Stimulated activated CD4-positive, alpha-beta T cell treated with anti-CD3 and anti-CD28 coated beads, Interleukin-15, amount 100 ng/mL, for 24 hours (primary cell): ENCODE measurements at regions not wholly inside any gene's neighbourhood (a gene's known extent, or its start where the extent isn't known, plus 50 kb on each side); places are given as distances from the start of the nearest gene placed in this dataset.

Experiments
- DNase-seq: peaks from one replicate; pipeline ENCODE4 v3.0.0-alpha.2; 2020

DNA sequence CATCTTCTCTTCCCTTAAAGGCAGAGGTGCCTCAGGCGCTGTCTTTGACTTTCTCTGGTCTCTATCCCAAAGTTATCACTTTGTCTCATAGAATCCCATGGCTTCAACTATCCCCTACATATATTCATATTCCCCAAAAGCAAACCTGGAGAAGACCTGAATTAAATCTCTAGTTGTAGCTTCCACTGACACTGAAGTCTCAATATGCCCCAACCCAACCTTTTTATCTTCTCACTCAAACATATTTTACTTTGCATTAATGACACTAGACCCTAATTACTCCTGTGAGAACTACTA lies 354.5 kb upstream of the DUSP10 start:
- DNase-seq = no peak

DNA sequence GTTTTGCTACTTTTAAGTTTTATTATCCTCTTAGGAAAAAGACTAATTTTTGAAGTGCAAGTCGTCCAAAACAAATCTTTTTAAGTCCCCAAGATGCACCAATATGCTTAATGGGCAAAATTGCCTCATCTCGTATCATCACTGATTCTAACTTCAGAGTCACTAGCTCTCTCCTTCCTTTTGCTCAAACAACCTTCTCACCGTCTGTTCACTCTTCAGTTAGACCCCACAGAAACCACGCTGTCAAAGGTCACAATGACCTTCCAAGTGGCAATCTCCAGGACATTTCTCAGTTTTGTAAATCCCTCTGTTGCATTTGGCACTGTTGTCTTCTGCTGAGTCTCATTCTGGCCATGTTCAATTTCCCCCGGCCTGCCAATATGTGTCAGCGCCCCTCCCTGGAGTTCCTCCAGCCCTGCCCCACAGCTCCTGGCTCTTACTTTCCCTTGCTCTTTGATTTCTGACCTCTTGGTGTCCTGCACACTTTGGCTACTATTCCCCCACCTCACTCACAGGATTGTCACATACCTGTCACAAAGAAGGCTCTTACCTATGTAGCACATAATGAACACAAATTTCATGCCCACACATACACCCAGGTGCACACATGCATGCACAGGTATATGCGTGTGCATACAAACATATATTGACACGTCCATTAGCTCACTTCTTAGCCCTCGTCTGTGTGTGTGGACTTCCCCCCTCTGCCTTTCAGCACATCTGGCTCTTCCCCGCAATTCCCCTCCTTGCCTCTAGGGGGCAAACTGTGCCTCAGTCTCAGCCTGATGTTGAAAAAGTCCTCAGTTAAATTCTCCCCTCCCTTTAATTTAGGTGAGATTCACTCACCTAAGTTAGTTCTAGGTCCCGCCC lies 354.0 kb upstream of the DUSP10 start:
- peak; percentile 70 for DNase-seq

DNA sequence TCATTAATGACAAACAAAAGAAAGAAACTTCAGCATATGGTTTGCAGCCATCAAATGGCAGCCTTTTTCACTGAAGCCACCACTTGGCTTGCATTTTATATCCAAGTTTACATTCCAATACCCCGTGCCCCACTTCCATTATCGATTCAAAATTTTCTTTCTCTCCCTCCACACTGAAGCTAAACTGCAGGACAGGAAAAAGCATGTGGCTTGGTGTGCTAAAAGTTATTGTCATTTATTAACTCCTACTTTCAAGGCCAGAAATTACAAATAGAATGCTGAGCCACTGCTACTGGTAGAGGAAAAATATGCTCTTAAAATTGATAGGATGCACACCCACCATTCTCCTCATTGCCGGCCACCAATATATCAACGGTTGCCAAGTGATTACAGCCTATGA lies 351.6 kb upstream of the DUSP10 start:
- no peak for DNase-seq

DNA sequence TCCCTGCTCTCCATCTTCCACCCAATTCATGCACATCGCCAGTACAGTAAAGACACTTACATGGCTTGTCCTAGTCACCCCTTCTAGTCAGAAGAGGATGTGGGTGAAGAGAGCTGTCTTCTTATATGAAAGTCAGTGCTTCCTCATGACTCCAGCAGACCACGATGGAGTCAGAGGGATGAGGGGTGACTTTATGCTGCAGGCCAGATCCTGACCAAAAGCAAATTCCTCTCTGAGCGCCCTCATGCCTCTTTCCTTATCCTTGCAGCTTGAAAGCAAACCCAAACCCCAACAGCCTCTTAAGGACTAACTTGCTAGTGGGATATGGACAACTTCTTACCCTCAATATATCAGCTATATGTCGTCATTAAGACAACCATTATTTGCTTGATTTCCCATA lies 348.2 kb upstream of the DUSP10 start:
- DNase-seq = no peak

DNA sequence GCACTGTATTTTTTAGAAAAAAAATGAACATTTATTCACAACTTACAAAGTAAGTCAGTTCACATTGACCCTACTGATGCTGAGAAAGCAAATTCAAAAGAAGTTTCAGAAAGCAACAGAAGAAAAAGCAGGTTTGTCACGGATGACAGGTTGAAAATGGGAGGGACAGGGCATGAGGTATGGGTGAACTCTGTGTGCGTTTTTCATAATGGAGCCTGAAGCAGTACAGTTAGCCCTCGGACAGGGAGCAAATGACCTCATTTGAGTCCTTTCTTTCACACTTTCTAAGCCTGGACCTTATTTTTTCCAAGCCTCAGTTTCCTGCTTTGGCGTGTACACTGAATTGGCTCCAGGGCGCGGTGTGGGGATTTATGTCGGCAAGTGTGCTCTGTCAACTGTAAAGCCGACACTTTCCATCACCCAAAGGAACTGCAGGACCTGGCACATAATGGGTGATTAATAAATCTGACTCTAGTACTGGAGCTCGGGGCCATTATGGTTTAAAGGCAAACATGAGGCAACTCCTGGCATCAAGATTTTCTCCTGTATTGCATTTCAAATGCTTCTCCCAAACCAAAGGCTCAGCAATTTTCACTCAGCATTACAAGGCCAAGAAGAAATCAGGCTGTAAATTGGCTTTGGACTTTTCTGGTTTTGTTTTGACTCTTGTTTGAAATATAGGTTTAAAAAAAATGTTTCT lies 345.5 kb upstream of the DUSP10 start:
- no peak for DNase-seq

DNA sequence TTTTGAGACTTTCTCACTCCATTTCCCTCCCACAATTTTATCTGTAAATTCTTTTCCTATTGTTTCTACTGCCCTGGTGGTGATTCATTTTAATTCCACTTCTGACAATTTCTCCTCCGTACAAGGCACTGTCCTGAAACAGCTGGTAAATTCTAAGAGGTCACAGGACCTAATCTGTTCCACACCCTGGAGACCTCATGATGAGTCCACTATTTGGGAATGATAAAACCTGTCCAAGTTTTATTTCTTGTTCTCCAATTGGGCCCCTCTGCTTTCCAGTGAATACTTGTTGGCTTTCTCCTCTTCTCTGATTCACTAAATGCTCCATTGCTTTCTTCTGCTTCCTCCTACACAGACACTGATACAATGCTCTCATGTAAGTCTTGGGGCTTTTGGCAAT lies 343.1 kb upstream of the DUSP10 start:
- DNase-seq = no peak

DNA sequence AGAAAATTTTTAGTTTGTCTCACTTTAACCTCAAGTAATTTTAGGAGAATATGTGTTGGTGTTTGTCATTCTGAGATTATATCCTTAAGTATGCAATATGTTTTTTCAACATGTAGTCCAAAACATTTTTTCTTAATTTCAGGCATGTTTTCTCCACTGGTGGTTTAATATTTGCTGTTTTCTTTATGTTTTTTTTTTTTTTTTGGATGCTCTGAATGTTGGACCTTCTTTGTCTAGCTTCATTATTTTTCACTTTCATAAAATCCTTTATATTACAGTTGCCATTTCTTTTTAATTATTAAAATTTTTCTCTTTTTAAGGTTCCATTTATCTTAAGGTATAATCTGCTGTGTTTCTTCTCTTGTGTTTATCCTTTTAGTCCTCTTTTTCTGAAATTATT lies 342.2 kb upstream of the DUSP10 start:
- no peak for DNase-seq

DNA sequence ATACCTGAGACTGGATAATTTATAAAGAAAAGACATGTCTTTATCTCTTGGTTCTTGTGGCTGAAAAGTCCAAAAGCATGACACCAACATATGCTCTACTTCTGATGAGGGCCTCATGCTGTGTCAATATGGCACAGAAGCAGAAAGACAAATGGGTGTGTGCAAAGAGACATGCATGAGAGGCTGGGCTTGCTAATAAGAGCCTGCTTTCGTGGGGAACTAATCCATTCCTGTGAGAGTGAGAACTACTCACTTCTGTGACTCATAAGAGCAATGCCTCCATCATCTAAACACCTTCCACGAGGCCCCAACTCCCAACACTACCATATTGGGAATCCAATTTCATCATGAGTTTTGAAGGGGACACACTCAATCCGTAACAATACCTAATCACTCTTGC lies 340.0 kb upstream of the DUSP10 start:
- no peak for DNase-seq

DNA sequence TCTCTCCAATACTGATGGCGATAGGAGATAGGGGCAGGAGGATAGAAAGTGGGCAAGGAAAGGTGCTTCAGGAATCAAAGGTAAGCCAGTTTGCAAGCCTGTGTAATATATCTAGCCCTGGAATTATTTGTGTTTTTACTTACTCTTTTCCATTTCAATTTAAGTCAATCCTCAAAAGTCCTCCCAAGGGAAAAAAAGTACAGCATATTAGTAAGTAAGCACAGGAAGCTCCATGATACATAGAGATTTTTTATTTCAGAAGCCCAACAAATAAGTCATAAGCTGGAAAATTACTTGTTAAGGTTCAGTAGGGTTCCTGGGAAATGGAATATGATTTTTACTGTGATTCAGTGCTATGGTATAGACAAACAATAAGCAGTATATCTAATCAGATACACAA lies 337.7 kb upstream of the DUSP10 start:
- no peak for DNase-seq

DNA sequence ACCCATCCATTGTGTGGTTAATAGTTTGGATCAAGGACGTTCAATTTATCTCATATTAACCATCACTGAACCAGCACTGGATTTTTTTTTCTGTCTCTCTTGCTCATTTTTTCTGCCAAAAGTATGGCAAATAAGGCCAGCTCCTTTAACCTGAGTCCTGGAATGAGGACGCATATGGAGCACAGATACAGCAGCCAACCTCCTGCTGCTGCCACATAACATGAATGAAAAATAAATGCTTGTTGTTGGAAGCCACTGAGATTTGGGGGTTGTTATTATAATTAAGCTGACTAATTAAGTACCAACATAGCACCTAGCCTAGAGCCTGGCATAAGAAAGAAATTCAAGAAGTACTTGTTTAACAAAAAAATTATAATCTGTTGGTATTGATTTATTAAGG lies 335.3 kb upstream of the DUSP10 start:
- no peak for DNase-seq

DNA sequence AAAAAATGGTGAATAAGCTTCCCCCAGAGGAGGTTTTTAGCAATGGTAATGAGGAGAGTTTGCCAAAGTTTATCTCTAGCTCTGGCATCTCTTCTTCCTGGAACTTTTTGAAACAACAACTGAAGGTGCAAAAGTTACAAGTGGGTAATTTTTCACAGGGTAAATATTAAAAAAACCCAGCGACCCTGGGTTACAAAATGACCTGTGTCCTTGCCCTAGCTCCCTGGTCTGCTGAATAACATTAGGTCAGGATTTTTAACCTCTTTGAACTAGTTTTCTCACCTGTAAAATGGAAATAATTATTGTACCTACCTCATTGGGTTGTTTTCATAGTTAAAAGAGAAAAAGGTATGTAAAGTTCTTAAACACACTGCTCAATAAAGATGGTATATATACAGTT lies 332.4 kb upstream of the DUSP10 start:
- no peak for DNase-seq

DNA sequence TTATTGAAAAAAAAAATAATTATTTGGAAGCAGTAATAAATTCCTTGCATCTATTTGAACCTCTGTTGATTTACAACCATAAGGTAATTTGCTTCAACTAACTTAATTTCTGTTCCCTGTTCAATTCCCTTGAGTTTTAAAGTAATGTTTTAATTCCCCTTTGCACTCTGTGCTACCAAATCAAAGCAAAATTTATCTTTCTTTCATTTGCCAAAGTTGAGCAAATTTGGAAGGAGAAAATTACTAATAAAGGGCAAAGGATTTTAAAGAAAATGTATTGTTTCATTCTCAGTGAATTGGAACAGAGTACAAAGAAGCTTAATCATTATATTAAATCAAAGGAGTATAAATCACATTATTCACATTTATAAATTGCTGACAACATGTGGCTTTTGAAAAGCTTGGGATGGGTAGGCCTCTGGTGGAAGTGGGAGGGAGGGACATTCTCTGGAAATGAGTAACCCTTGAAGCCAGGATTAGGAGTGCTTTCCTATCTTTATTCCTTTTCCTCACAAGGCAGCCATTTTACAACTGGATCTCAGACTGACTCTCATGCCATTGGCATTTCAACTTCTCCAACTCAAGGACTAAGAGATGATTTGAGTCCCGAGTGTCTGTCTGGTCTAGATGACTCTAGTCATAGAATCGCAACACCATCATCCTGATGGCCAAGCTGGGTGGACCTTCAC lies 331.6 kb upstream of the DUSP10 start:
- no peak for DNase-seq

DNA sequence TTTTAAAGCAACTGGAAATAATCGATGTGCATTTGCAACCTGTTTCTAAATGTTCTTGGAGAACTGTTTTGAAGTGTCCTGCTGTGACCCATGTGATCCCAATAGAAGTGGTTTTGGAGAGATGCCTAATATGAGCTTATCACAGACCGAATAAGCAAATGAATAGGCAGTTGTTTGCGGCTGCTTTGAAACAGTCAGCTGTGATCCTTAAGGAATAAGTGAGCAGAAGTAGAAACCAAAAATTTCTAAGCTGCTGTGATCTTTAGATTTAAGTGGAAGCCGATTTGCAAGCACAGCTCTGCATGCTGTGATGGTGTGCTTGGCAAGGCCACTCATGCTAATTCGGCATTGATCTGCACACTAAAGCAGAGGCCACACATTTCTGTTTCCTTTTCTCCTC lies 329.5 kb upstream of the DUSP10 start:
- DNase-seq = no peak

DNA sequence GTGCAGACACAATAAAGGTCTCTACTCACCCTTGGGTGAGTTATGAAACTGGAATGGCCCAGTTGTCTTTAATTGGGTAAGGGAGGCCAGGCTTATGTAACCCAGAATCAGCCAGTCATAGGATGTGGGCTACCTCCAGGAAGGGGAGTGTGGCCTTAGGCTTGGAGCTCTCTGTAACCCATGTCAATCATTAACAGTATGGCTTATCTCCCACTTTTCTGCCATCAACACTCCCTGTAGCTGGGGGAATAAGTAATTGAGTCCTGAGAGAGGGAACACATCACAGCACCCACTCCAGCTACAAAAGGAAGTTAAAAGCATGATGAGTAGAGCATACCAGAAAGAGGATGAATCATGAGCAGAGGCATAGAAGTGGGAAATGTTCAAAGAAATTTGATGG lies 327.0 kb upstream of the DUSP10 start:
- DNase-seq = no peak

DNA sequence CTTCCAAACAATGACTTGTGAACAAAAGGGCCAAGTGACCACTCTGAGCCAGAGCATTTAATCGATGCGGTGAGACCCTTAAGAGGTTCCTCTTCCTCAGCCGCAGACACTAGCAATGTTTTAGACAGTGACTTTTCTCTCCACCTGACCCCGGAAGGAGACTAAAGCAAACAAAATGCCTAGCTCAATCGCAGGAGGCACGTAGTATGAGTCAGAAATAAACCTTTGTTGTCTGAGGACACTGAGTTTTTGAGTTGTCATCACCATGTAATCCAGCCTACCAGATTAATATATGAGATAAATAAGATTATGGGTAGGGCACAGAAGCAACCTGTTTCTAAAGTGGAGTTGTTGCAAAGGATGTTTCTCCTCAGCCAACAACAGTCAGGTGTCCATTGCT lies 326.2 kb upstream of the DUSP10 start:
- no peak for DNase-seq

DNA sequence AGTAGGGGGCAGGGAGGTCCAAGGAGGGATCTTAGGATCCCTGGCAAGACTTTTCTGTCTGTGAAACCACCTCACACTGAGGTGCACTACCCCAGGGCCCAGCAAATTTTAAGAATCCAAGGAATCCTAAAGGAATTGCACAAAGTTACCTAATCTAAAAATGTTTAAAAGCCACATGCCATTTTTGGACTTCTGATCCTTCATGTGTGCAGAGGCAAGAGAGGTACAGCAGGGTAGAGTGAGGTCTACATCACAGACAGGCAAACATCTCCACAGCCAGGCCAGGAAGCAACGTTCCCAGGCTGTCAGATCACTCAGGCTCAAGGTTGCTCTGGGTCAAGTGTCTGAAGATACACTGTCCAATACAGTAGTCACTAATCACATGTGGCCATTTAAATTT lies 324.6 kb upstream of the DUSP10 start:
- DNase-seq = no peak

DNA sequence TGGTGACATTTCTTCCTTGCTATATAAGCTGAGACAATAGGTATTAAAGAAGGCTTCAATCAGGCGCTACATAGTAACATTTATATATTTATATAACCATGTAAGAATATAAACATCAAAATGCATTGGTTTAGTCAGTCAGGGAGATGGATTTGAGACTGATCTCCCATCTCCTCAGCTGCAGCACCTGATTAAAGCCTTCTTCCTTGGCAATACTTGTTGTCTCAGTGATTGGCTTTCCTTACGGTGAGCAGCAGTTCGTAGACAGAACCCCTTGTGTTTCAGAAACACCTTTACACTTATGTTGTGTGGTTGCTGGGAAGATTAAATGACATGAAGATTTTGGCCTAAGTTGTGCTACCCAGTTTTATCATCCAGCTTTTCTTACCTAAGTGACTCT lies 323.3 kb upstream of the DUSP10 start:
- DNase-seq = no peak

DNA sequence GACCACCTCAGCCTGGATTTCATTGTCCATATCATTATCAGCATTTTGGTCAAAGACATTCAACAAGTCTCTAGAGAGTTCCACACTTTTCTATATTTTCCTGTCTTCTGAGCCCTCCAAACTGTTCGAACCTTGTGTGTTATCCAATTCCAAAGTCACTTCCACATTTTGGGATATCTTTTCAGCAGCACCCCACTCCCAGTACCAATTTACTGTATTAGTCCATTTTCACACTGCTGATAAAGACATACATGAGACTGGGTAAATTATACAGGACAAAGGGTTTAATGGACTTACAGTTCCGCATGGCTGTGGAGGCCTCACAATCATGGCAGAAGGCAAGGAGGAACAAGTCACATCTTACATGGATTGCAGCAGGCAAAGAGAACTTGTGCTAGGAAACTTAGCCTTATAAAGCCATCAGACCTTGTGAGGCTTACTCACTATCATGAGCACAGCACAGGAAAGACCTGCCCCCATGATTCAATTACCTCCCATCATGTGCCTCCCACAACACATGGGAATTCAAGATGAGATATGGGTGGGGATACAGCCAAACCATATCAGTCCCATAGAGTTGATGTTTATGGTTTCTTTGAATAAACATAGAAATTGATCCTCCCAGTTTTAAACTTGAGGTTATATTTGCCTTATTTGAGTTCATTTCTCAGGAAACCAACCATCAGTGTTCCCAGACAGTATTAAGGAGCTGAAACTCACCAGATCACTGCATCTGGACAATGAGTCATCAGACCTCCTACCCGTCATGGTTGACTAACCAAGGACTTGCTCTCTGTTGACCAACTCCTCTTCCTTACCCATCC lies 322.7 kb upstream of the DUSP10 start:
- DNase-seq = no peak

DNA sequence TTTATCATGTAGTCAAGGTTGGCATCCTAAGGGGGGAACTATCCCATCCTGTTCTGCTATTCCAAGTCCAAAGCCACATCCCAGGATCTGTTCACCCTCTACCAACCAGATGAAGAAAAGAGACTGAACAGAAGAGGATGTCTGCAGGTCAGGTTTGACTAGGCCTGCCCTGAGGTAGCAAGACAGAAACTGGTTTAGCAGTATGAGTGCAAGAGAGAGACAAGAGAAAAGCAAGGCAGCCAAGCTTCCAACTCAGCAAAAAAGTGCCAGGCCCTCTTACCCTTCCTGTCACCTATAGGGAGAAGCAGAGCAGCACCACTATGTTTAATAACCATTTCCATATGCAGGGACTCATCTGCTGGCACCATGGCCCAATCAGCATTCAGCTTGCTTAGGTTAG lies 320.8 kb upstream of the DUSP10 start:
- DNase-seq = no peak

DNA sequence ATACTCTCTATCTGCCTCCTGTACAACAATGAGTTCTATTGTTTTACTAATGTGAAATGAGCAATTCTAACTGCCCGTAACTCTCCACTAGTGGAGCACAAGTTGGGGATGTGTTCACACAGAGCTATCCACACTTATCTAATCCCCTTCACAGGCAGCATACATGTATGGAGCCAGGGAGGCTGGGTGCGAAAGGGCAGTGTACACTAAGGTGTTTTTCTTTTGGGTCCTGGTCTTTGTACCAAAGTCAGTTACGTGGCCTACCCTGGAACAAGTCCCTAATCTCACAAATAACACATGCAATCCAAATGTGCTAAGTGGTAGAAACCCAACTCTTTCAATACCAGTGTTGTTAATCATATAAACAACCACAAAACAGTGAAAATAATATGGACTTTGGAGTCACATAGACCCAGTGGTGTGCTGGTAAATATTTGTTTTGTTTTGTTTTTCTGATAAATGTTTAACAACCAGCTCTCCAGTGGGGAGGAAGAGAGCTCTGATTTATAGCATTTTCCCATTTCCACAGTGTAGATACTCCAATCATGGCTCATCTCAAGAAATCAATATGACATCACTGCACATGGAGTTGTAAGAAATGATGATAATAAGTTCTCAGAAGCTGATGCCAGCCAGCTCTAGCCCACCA lies 319.9 kb upstream of the DUSP10 start:
- no peak for DNase-seq

DNA sequence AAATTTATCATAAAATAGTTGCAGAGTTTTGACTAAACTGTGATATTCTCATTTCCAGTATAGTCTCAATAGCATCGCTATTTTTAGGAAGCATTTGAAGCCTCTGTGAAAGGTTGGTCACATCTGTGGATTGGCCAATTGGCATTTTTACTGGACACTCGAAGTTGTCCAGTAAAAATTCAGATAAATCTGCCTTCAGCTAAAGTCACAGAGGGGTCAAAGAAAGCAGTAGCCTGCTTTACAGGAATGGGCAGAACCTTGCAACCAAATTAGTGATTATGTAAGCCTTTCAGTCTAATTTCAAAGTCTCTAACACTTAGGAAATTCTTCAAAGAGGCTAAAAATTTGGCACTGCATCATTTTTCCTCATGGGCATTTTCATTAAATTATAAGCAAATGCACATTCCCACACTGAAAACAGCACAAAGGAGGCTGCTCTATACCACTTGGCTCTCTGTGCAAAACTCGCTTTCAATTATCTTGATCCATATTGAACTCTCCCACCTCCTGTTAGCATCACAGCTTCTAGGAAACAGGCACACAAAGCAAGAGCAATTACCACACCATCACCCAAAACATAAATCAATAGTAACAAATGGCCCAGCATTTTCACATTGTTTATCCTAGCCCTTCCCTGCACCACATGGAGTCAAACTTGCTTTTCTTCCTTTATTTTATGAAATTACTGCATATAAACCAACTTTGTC lies 318.5 kb upstream of the DUSP10 start:
- no peak for DNase-seq

DNA sequence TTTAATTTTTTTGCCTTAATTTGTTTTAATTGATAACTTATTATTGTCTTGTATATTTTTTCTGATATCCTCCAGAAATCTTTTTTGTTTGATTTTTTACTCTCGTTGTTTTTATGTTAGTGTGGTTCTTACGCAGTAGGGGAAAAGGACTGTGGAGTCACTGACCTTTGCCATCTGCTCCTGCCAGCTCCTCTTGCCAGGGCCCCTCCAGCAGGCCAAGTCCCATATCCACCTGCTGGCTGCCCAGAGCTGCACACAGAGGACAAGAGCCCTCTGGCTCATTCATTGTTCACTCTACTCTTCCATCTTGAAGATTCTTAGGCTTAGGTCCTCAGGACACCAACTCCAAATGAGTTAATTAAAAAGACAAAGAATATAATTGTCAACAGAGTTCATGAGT lies 316.4 kb upstream of the DUSP10 start:
- DNase-seq = no peak
